Activated CD4-positive, alpha-beta T cell treated with anti-CD3 and anti-CD28 coated beads for 36 hours (primary cell): ENCODE measurements at regions not wholly inside any gene's neighbourhood (a gene's known extent, or its start where the extent isn't known, plus 50 kb on each side); places are given as distances from the start of the nearest gene placed in this dataset.
"Not testable (repeated sequence)": the region's sequence is repeated elsewhere in the genome, so short reads cannot be mapped to it uniquely, and the experiment has no call there.

ENCODE experiments used
- ATAC-seq: fragments of 200-7000 bp; cut with Tn5 transposase; one replicate; pipeline ENCODE4 v1.10.0; 2021; ENCODE audit warnings: mild to moderate bottlenecking, moderate library complexity
- CTCF ChIA-PET: fragments of 350-600 bp; sonication (Branson Sonifier 250); formaldehyde crosslinking; loops from one replicate; lab custom pipeline; 2021; ENCODE audit warnings: antibody characterized with exemption; lab: Charles Lee
- POLR2A ChIA-PET: fragments of 350-600 bp; sonication (Branson Sonifier 250); formaldehyde crosslinking; loops from one replicate; lab custom pipeline; 2021; ENCODE audit warnings: antibody characterized with exemption, inconsistent platforms; lab: Charles Lee
- DNase-seq: peaks from one replicate; pipeline ENCODE4 v3.0.0-alpha.2; 2020
- H3K27ac Mint-ChIP-seq: one replicate; pipeline ENCODE4 v1.8.0; 2021; ENCODE audit warnings: mixed read lengths
- H3K27me3 Mint-ChIP-seq: one replicate; pipeline ENCODE4 v1.8.0; 2021; ENCODE audit warnings: mixed read lengths
- H3K36me3 Mint-ChIP-seq: one replicate; pipeline ENCODE4 v1.8.0; 2021; ENCODE audit warnings: low read depth, mixed read lengths
- H3K4me1 Mint-ChIP-seq: one replicate; pipeline ENCODE4 v1.8.0; 2021; ENCODE audit warnings: mixed read lengths
- H3K4me3 Mint-ChIP-seq: one replicate; pipeline ENCODE4 v1.8.0; 2021; ENCODE audit warnings: mild to moderate bottlenecking, moderate library complexity, mixed read lengths
- H3K9me3 Mint-ChIP-seq: one replicate; pipeline ENCODE4 v1.8.0; 2021; ENCODE audit warnings: low read depth, mixed read lengths
- intact Hi-C, 2 experiments: fragments of 100-400 bp; cut with DNase I in 1 of 2; cut with micrococcal nuclease in 1 of 2; formaldehyde crosslinking; loops; one replicate each; pipeline versions ENCODE4 v1.14.2 to v1.15.1; 2022 to 2024; cut with DNase I, micrococcal nuclease

GRCh38 chr13:23042181-23042580 lies 138.6 kb upstream of the SGCG start:
- Mint-ChIP-seq H3K27me3 (peaks cover 5% of the 10 kb centered on the region), H3K27ac (no peak overlapping the region), H3K36me3 (no peaks in the 10 kb centered on the region), H3K9me3 (no peaks in the 10 kb centered on the region), H3K4me3 (no peak overlapping the region), H3K4me1 (no peaks in the 10 kb centered on the region)
- CTCF ChIA-PET = no interaction called here
- ATAC-seq (no peak), DNase-seq (no peak)
- intact Hi-C loops = no loop called here
- POLR2A ChIA-PET = no interaction called here

DNA sequence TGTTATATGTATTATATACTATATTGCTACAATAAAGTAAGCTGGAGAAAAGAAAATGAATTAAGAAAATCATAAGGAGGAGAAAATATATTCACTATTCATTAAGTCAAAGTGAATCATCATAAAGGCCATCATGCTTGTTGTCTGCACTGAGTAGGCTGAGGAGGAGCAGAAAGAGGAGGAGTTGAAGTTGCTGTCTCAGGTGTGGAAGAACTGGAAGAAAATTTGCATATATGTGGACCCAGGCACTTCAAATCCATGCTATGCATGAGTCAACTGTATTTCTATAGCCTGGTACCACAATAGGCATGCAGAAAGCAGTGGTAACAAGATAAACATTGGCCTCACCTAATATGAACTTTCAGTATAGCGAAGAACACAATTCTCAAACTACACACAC lies 135.9 kb upstream of the SGCG start:
- ChIA-PET CTCF (no interaction called here), POLR2A (no interaction called here)
- Mint-ChIP-seq H3K27me3 (peaks cover 3% of the 10 kb centered on the region), H3K9me3 (no peaks in the 10 kb centered on the region), H3K27ac (no peak overlapping the region), H3K4me1 (no peaks in the 10 kb centered on the region), H3K36me3 (no peaks in the 10 kb centered on the region), H3K4me3 (no peak overlapping the region)
- intact Hi-C loops = no loop called here
- DNase-seq (no peak), ATAC-seq (no peak)

DNA sequence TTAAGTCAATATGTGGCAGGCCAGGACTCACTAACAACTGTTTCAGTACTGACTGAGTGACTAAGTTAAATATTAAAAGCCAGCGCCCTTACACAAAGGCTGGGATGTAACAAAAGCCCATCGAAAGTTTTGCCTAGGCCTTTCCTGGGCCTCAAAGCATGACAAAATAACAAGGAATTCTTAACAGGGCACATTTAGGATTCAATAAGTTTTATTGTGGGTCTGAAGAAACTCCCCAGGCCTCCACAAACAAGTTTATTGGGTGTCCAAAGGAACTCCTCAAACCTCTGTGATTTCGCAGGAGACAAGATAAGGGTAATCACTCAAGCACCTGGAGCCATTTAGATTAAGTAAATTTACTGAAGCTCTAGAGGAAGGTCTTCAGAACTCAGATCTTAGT lies 130.7 kb upstream of the SGCG start:
- intact Hi-C loops = no loop called here
- H3K36me3 Mint-ChIP-seq = no peaks in the 10 kb centered on the region
- H3K27me3 Mint-ChIP-seq = no peaks in the 10 kb centered on the region
- H3K27ac Mint-ChIP-seq = no peak overlapping the region
- H3K4me3 Mint-ChIP-seq = no peak overlapping the region
- POLR2A ChIA-PET = no interaction called here
- H3K4me1 Mint-ChIP-seq = no peaks in the 10 kb centered on the region
- CTCF ChIA-PET = no interaction called here
- H3K9me3 Mint-ChIP-seq = no peaks in the 10 kb centered on the region
- no peak for ATAC-seq
- no peak for DNase-seq

GRCh38 chr13:23053711-23054110 lies 127.1 kb upstream of the SGCG start:
- H3K4me1 Mint-ChIP-seq, POLR2A ChIA-PET: not testable (repeated sequence)

GRCh38 chr13:23059173-23059572 lies 121.6 kb upstream of the SGCG start:
- no peaks in the 10 kb centered on the region for H3K9me3 Mint-ChIP-seq
- H3K27me3 Mint-ChIP-seq = no peaks in the 10 kb centered on the region
- no peak for DNase-seq
- intact Hi-C loops = no loop called here
- ChIA-PET POLR2A (no interaction called here), CTCF (no interaction called here)
- H3K4me1 Mint-ChIP-seq = no peaks in the 10 kb centered on the region
- H3K4me3 Mint-ChIP-seq = no peak overlapping the region
- H3K27ac Mint-ChIP-seq = no peak overlapping the region
- no peaks in the 10 kb centered on the region for H3K36me3 Mint-ChIP-seq
- ATAC-seq = peak; percentile 68

More at GRCh38 chr13:23053711-23054110, 127.1 kb upstream of the SGCG start:
- ATAC-seq, H3K9me3 Mint-ChIP-seq, H3K27ac Mint-ChIP-seq, intact Hi-C loops, DNase-seq, H3K4me3 Mint-ChIP-seq, H3K36me3 Mint-ChIP-seq, CTCF ChIA-PET, H3K27me3 Mint-ChIP-seq: not testable (repeated sequence)

- ATAC-seq (peak; percentile 18), DNase-seq (no peak)
- Mint-ChIP-seq H3K4me3 (no peak overlapping the region), H3K27me3 (peaks cover 2% of the 10 kb centered on the region), H3K27ac (no peak overlapping the region), H3K4me1 (no peaks in the 10 kb centered on the region), H3K36me3 (no peaks in the 10 kb centered on the region), H3K9me3 (no peaks in the 10 kb centered on the region)
- intact Hi-C loops = no loop called here
- ChIA-PET POLR2A (no interaction called here), CTCF (no interaction called here)
Observed at GRCh38 chr13:23060959-23061358, 119.8 kb upstream of the SGCG start.

GRCh38 chr13:23067129-23067528 lies 113.7 kb upstream of the SGCG start:
- ChIA-PET POLR2A (no interaction called here), CTCF (no interaction called here)
- no peak overlapping the region for H3K4me3 Mint-ChIP-seq
- H3K9me3 Mint-ChIP-seq = peaks cover 2% of the 10 kb centered on the region
- H3K27ac Mint-ChIP-seq = no peak overlapping the region
- ATAC-seq (no peak), DNase-seq (no peak)
- no peaks in the 10 kb centered on the region for H3K36me3 Mint-ChIP-seq
- intact Hi-C loops = no loop called here
- H3K4me1 Mint-ChIP-seq = no peaks in the 10 kb centered on the region
- H3K27me3 Mint-ChIP-seq = peaks cover 3% of the 10 kb centered on the region

DNA sequence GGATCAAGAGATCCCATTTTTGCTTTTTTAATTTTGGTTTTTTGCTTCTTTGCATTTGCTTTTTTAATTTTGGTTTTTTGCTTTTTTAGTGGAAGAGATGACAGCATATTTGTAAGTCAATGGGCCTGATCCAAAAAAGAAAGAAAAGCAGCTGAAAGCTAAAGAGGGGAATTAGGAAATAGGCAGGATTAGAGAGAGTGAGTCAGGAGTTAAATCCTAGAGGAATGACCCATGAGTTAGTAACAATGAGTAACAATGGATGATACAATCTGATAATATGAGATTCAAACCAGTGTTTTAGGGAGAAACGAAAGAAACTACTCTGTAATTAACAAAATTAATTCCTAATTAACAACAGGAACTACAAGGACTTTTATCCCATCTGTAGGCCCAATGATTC lies 111.2 kb upstream of the SGCG start:
- no peak for ATAC-seq
- POLR2A ChIA-PET = no interaction called here

GRCh38 chr13:23074075-23074828 lies 106.5 kb upstream of the SGCG start:
- H3K27ac Mint-ChIP-seq = no peak overlapping the region
- H3K27me3 Mint-ChIP-seq = peaks cover 1% of the 10 kb centered on the region
- ATAC-seq (no peak), DNase-seq (no peak)
- ChIA-PET POLR2A (no interaction called here), CTCF (interaction anchor here (0.7 kb wide), 1 partner anchor 329 kb away, joined by 3 read pairs; no protein-coding TSS in a partner anchor)
- no peaks in the 10 kb centered on the region for H3K36me3 Mint-ChIP-seq
- no peak overlapping the region for H3K4me3 Mint-ChIP-seq
- H3K4me1 Mint-ChIP-seq = no peaks in the 10 kb centered on the region
- intact Hi-C loops = no loop called here
- H3K9me3 Mint-ChIP-seq = peaks cover 2% of the 10 kb centered on the region

More for the DNA sequence above, 111.2 kb upstream of the SGCG start:
- intact Hi-C loops = no loop called here
- no peak for DNase-seq
- Mint-ChIP-seq H3K4me3 (no peak overlapping the region), H3K27me3 (peaks cover 3% of the 10 kb centered on the region), H3K36me3 (no peaks in the 10 kb centered on the region), H3K9me3 (peaks cover 2% of the 10 kb centered on the region), H3K4me1 (no peaks in the 10 kb centered on the region), H3K27ac (no peak overlapping the region)
- CTCF ChIA-PET = no interaction called here

GRCh38 chr13:23081220-23081619 lies 99.6 kb upstream of the SGCG start:
- CTCF ChIA-PET = interaction anchor here (0.9 kb wide), 1 partner anchor 9 kb away, joined by 3 read pairs; no protein-coding TSS in a partner anchor
- H3K4me3 Mint-ChIP-seq = no peak overlapping the region
- no peaks in the 10 kb centered on the region for H3K9me3 Mint-ChIP-seq
- H3K4me1 Mint-ChIP-seq = no peaks in the 10 kb centered on the region
- no peaks in the 10 kb centered on the region for H3K36me3 Mint-ChIP-seq
- no peaks in the 10 kb centered on the region for H3K27me3 Mint-ChIP-seq
- POLR2A ChIA-PET = no interaction called here
- DNase-seq = no peak
- ATAC-seq = no peak
- no peak overlapping the region for H3K27ac Mint-ChIP-seq
- intact Hi-C loops = no loop called here

GRCh38 chr13:23081901-23082300 lies 98.9 kb upstream of the SGCG start:
- H3K4me3 Mint-ChIP-seq = no peak overlapping the region
- H3K27me3 Mint-ChIP-seq = peaks cover 4% of the 10 kb centered on the region
- intact Hi-C loops = no loop called here
- CTCF ChIA-PET = no interaction called here
- H3K36me3 Mint-ChIP-seq = no peaks in the 10 kb centered on the region
- POLR2A ChIA-PET = no interaction called here
- ATAC-seq (no peak), DNase-seq (no peak)
- H3K27ac Mint-ChIP-seq = no peak overlapping the region
- H3K9me3 Mint-ChIP-seq = no peaks in the 10 kb centered on the region
- H3K4me1 Mint-ChIP-seq = no peaks in the 10 kb centered on the region

- intact Hi-C loops = no loop called here
- no peak for DNase-seq
- Mint-ChIP-seq H3K27ac (no peak overlapping the region), H3K27me3 (peaks cover 8% of the 10 kb centered on the region), H3K36me3 (no peaks in the 10 kb centered on the region), H3K9me3 (no peaks in the 10 kb centered on the region), H3K4me3 (no peak overlapping the region), H3K4me1 (no peaks in the 10 kb centered on the region)
- POLR2A ChIA-PET = no interaction called here
- no peak for ATAC-seq
- CTCF ChIA-PET = interaction anchor here (0.9 to 1.6 kb wide), 5 partner anchors 10 to 32 kb away, joined by 3 to 6 read pairs (median 4); no protein-coding TSS in a partner anchor
Observed at GRCh38 chr13:23086968-23087623, 93.7 kb upstream of the SGCG start.
